B cell (primary cell): ENCODE measurements at regions not wholly inside any gene's neighbourhood (a gene's known extent, or its start where the extent isn't known, plus 50 kb on each side); places are given as distances from the start of the nearest gene placed in this dataset.

Source experiments
- ATAC-seq: fragments of 200-7000 bp; cut with Tn5 transposase; one replicate; pipeline ENCODE4 v1.10.0; 2021; ENCODE audit warnings: low read depth, mild to moderate bottlenecking, moderate number of reproducible peaks, moderate library complexity
- CTCF ChIA-PET: fragments of 350-600 bp; sonication (Branson Sonifier 250); formaldehyde crosslinking; loops from one replicate; lab custom pipeline; 2021; ENCODE audit warnings: antibody characterized with exemption, inconsistent platforms; lab: Charles Lee
- POLR2A ChIA-PET: fragments of 350-600 bp; sonication (Branson Sonifier 250); formaldehyde crosslinking; loops from one replicate; lab custom pipeline; 2021; ENCODE audit warnings: antibody characterized with exemption; lab: Charles Lee
- DNase-seq: peaks from one replicate; pipeline ENCODE4 v3.0.0; 2013
- H2AFZ ChIP-seq: 2 replicates; pipeline ENCODE4 v1.6.1; 2012; ENCODE audit warnings: mild to moderate bottlenecking, low read depth, low read length; ENCODE audit not compliant: insufficient read depth, poor library complexity, severe bottlenecking
- H3K27ac ChIP-seq, 2 donors: 1 replicate in 1 of 2; 2 replicates in 1 of 2; pipeline ENCODE4 v1.5.1; 2012 to 2013; ENCODE audit warnings: low read length in 2 of 2, mild to moderate bottlenecking in 2 of 2, moderate library complexity in 1 of 2
- H3K27me3 ChIP-seq, 4 experiments: fragments of 200-600 bp in 1 of 4; sonication (generic) in 1 of 4; replicated peaks in 1 of 4; 1 replicate in 2 of 4; 2 replicates in 2 of 4; pipeline versions ENCODE4 v1.6.1 to v1.7.0; 2013 to 2016; ENCODE audit warnings: low read length in 3 of 4, mild to moderate bottlenecking in 2 of 4, mixed read lengths in 1 of 4, moderate library complexity in 1 of 4; ENCODE audit not compliant: insufficient read depth in 4 of 4, control insufficient read depth in 3 of 4; ENCODE audit errors: control extremely low read depth in 1 of 4
- H3K36me3 ChIP-seq, 2 experiments: replicated peaks in 1 of 2; 1 replicate in 1 of 2; 2 replicates in 1 of 2; pipeline versions ENCODE4 v1.6.1 to v1.7.1; 2013; ENCODE audit warnings: low read length in 1 of 2; ENCODE audit not compliant: insufficient read depth in 2 of 2, control insufficient read depth in 1 of 2; ENCODE audit errors: control extremely low read depth in 1 of 2, extremely low read depth in 1 of 2
- H3K4me1 ChIP-seq, 2 donors: fragments of 200-600 bp in 1 of 2; sonication (generic) in 1 of 2; 1 replicate in 1 of 2; 2 replicates in 1 of 2; pipeline versions ENCODE4 v1.5.1 to v1.6.1; 2013 to 2017; ENCODE audit warnings: low read length in 2 of 2; ENCODE audit not compliant: control insufficient read depth in 2 of 2, insufficient read depth in 2 of 2
- H3K4me2 ChIP-seq: replicated peaks from 2 replicates; pipeline ENCODE3; 2012; ENCODE audit warnings: mild to moderate bottlenecking, low read depth, low read length; ENCODE audit not compliant: poor library complexity, severe bottlenecking
- H3K4me3 ChIP-seq, 5 experiments: fragments of 200-600 bp in 1 of 5; sonication (generic) in 1 of 5; 1 replicate in 3 of 5; 2 replicates in 2 of 5; pipeline versions ENCODE4 v1.5.1 to v1.7.0; 2011 to 2016; ENCODE audit warnings: low read length in 4 of 5, mild to moderate bottlenecking in 4 of 5, low read depth in 2 of 5, control low read depth in 1 of 5, moderate library complexity in 1 of 5; ENCODE audit not compliant: insufficient read depth in 1 of 5; ENCODE audit errors: control extremely low read depth in 1 of 5, extremely low read depth in 1 of 5
- H3K79me2 ChIP-seq: fragments of 200-600 bp; sonication (generic); one replicate; pipeline ENCODE4 v1.6.0; 2016; ENCODE audit warnings: low read length; ENCODE audit not compliant: control insufficient read depth, insufficient read depth
- H3K9ac ChIP-seq: fragments of 200-600 bp; sonication (generic); 2 replicates; pipeline ENCODE4 v1.6.1; 2017; ENCODE audit warnings: mild to moderate bottlenecking, low read length, moderate library complexity
- H3K9me3 ChIP-seq, 3 donors: one replicate each; pipeline versions ENCODE4 v1.6.1 to v1.7.1; 2013; ENCODE audit warnings: low read length in 2 of 3; ENCODE audit not compliant: control insufficient read depth in 2 of 3, insufficient read depth in 1 of 3; ENCODE audit errors: control extremely low read depth in 1 of 3
- H4K20me1 ChIP-seq: 2 replicates; pipeline ENCODE4 v1.6.0; 2012; ENCODE audit warnings: mild to moderate bottlenecking, low read length; ENCODE audit not compliant: insufficient read depth, control insufficient read depth, poor library complexity, severe bottlenecking
- H3K27ac Mint-ChIP-seq: one replicate; pipeline ENCODE4 v1.8.0; 2021; ENCODE audit warnings: mixed read lengths
- H3K27me3 Mint-ChIP-seq: one replicate; pipeline ENCODE4 v1.8.0; 2021; ENCODE audit warnings: mixed read lengths
- H3K4me1 Mint-ChIP-seq: one replicate; pipeline ENCODE4 v1.8.0; 2021; ENCODE audit warnings: mixed read lengths
- H3K4me3 Mint-ChIP-seq: one replicate; pipeline ENCODE4 v1.8.0; 2021; ENCODE audit warnings: mixed read lengths
- H3K9me3 Mint-ChIP-seq: one replicate; pipeline ENCODE4 v1.8.0; 2022; ENCODE audit warnings: mixed read lengths; ENCODE audit not compliant: insufficient read depth
- EZH2 ChIP-seq: IDR thresholded peaks from 2 replicates; pipeline ENCODE4 v1.6.1; 2012; ENCODE audit warnings: borderline replicate concordance, low read depth, mild to moderate bottlenecking, moderate library complexity, low read length; ENCODE audit not compliant: insufficient read depth, poor library complexity, severe bottlenecking
- WGBS: methylation state at CpG from one replicate; pipeline ENCODE4 v1.1.5; 2013; ENCODE audit warnings: missing lambda C conversion rate; ENCODE audit not compliant: insufficient coverage; 5-methylcytosine and 5-hydroxymethylcytosine counted together
- intact Hi-C: fragments of 100-400 bp; cut with micrococcal nuclease; formaldehyde crosslinking; loops from one replicate; pipeline ENCODE4 v1.10.0; 2022
- TF ChIP-seq, protein P1 (sequence below): fragments of 200-600 bp; IDR thresholded peaks from one replicate; pipeline ENCODE4 v1.8.0; 2022; ENCODE audit warnings: antibody characterized with exemption, mild to moderate bottlenecking

DNA sequence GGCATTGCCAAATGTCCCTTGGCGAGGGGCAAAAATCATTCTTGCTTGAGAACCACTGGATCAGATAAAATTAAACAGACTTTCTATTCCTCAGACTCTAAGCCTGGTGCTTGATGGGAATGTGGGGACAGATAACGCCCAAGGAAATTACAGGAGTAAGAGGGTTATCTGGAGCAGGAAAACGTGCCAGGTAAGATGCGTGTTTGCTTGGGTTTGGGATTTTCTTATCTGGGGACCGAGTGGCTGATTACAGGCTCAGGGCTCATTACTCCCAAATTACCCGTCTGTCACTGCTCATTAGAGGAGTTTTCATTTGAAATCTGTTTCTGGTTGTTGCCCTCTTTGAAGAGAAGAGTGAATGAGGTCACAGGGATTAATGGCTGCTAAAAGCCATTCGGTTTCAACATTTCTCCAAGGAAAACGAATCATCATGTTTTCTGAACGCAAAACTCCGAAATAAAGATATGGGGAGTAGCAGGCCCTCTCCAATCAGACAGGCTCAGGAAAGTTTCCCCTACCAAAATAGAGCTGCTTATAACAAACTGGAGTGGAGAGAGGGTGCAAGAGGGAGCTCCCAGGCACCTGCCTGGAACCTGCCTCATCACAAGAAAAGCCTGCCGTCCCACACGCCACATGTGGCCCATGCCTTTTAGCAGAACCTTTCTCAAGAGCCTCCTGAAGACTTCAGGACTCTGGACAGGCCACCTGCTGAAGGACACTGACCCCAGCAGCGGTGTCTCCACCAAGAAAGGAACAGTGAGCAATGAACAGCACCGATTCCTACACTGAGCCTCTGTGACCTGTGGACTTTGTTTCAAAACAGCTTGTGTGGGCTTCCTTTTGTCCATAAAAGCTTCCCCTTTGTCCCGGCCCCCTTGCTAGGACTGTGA, 136.4 kb downstream of the ICE1 start:
- H3K4me3 Mint-ChIP-seq: no peak overlapping the region
- H3K27me3 Mint-ChIP-seq: peaks cover 11% of the 10 kb centered on the region
- CTCF ChIA-PET: no interaction called here
- TF ChIP-seq, protein P1, sequence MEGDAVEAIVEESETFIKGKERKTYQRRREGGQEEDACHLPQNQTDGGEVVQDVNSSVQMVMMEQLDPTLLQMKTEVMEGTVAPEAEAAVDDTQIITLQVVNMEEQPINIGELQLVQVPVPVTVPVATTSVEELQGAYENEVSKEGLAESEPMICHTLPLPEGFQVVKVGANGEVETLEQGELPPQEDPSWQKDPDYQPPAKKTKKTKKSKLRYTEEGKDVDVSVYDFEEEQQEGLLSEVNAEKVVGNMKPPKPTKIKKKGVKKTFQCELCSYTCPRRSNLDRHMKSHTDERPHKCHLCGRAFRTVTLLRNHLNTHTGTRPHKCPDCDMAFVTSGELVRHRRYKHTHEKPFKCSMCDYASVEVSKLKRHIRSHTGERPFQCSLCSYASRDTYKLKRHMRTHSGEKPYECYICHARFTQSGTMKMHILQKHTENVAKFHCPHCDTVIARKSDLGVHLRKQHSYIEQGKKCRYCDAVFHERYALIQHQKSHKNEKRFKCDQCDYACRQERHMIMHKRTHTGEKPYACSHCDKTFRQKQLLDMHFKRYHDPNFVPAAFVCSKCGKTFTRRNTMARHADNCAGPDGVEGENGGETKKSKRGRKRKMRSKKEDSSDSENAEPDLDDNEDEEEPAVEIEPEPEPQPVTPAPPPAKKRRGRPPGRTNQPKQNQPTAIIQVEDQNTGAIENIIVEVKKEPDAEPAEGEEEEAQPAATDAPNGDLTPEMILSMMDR: no peak
- no peak for TF ChIP-seq EZH2
- intact Hi-C loops: no loop called here
- no peaks in the 10 kb centered on the region for H3K9me3 Mint-ChIP-seq
- DNase-seq: no peak
- H3K4me1 Mint-ChIP-seq: no peaks in the 10 kb centered on the region
- H3K27ac ChIP-seq: no peak overlapping the region
- H4K20me1 ChIP-seq: no peaks in the 10 kb centered on the region
- no peak overlapping the region for H3K27ac Mint-ChIP-seq
- no peak overlapping the region for H3K4me3 ChIP-seq
- H3K4me1 ChIP-seq: no peaks in the 10 kb centered on the region
- 71% methylated on average over 8 of the region's 15 CpGs for WGBS
- no peak overlapping the region for H3K9ac ChIP-seq
- H3K79me2 ChIP-seq: no peaks in the 10 kb centered on the region
- H3K4me2 ChIP-seq: no peak overlapping the region
- H2AFZ ChIP-seq: no peak overlapping the region
- POLR2A ChIA-PET: no interaction called here
- no peaks in the 10 kb centered on the region for H3K36me3 ChIP-seq
- peaks cover 0 to 8% (median 0%) of the 10 kb centered on the region in 3 donors for H3K9me3 ChIP-seq
- no peak for ATAC-seq
- peaks cover 0 to 5% (median 0%) of the 10 kb centered on the region in 4 experiments for H3K27me3 ChIP-seq

DNA sequence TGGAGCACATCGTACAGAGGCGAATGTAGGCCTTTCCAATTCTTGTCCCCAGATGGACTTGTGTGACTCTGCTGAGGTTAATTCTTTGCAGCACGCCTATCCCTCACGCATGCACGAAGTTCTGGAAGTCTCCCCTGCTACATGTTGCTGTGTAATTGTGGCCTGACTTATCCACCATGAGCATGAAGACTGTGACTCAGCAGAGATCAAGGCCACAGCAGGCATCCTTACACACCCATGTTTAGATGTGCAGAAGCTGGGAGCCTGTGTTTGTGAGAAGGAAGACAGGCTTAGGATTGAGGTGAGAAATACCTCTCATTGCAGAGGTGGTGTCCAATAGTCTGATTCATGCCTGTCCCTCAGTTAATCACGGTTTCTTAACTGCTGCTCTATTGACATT, 135.6 kb downstream of the ICE1 start:
- ChIA-PET POLR2A (no interaction called here), CTCF (no interaction called here)
- H3K4me1 Mint-ChIP-seq: no peaks in the 10 kb centered on the region
- H3K79me2 ChIP-seq: no peaks in the 10 kb centered on the region
- no peaks in the 10 kb centered on the region for H4K20me1 ChIP-seq
- ATAC-seq (no peak), DNase-seq (no peak)
- H3K27ac ChIP-seq: no peak overlapping the region
- TF ChIP-seq, protein P1: no peak
- no peak for TF ChIP-seq EZH2
- peaks cover 0 to 8% (median 0%) of the 10 kb centered on the region in 3 donors for H3K9me3 ChIP-seq
- no peak overlapping the region for H2AFZ ChIP-seq
- H3K4me3 Mint-ChIP-seq: no peak overlapping the region
- no peaks in the 10 kb centered on the region for H3K4me1 ChIP-seq
- peaks cover 0 to 5% (median 0%) of the 10 kb centered on the region in 4 experiments for H3K27me3 ChIP-seq
- no peak overlapping the region for H3K9ac ChIP-seq
- H3K9me3 Mint-ChIP-seq: no peaks in the 10 kb centered on the region
- no peaks in the 10 kb centered on the region for H3K36me3 ChIP-seq
- peaks cover 11% of the 10 kb centered on the region for H3K27me3 Mint-ChIP-seq
- no peak overlapping the region for H3K27ac Mint-ChIP-seq
- intact Hi-C loops: no loop called here
- 83% methylated on average over 6 of the region's 6 CpGs for WGBS
- no peak overlapping the region for H3K4me2 ChIP-seq
- no peak overlapping the region for H3K4me3 ChIP-seq
